ENCODE measurements at regions not wholly inside any gene's neighbourhood (a gene's known extent, or its start where the extent isn't known, plus 50 kb on each side); places are given as distances from the start of the nearest gene placed in this dataset.
"Not testable (repeated sequence)": the region's sequence is repeated elsewhere in the genome, so short reads cannot be mapped to it uniquely, and the experiment has no call there.

DNA sequence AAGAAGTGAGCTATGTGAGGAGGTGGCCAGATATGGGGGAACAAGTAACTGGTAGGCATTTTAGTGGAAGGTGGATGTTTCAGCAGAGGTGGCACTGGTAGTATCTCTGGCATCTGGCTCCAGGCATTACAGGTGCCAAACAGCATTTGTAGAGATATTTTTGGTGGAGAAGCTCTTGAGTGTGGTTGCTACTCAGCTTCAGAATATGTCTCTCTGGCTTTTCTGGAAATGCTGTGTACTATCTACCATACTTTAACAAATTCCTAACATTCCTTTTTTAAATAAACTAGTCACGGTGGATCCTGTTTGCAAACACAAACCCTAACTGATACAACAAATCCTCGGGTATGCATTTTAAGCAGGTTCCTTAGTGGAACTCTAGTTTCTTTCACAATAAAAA, 128.0 kb downstream of the BARX2 start:
- no peak for DNase-seq

DNA sequence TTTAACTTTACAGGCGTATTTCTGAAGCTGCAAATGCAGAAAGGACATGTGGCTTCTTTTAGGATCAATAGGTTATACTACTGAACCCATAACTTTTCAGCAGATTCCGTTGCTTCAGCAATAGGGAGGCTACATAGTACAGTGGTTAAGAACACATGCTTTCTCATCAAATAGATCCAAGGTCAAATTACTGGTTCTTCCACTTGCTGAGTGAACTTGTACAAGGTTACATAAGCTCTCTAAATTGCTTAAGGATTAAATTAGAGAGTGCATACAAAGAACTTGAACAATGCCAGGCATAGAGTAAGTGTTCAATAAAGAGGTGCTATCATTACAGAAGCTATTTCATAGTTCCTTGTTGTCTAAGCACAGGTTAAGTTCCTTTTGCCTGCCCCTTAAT, 129.6 kb downstream of the BARX2 start:
- DNase-seq: no peak

DNA sequence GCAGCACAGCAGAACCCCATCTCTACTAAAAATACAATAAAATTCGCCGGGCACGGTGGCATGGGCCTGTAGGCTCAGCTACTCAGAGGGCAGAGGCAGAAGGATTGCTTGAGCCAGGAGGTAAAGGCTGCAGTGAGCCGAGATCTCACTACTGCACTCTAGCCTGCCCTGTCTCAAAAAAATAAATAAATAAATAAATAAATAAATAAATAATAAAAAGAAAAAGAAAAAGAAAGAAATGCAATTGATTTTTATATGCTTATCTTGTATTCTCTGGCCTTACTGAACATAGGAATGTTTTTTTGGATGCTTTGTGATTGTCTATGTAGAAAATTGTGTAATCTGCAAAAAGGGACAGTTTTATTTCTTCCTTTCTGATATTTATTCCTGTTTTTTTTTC, 132.5 kb downstream of the BARX2 start:
- no peak for DNase-seq

DNA sequence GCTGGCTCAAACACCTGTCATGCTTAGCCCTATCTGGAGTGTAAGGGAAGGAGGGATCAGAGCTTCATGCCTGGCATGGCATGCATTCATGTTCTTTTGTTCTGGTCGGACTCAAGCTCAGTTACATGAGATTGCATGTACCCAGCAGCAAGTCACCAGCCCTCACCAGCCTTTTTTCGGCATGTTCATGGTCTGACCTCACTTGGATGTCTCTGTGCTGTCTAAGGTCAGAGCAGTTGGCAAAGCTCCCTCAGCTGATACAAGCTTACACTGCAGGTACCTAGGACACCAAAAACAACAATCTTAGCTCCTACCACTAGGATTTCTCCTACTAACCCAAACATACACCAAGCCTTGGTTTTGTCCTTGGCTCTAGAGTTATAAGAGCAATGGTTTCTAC, 152.6 kb downstream of the BARX2 start:
- DNase-seq: no peak

DNA sequence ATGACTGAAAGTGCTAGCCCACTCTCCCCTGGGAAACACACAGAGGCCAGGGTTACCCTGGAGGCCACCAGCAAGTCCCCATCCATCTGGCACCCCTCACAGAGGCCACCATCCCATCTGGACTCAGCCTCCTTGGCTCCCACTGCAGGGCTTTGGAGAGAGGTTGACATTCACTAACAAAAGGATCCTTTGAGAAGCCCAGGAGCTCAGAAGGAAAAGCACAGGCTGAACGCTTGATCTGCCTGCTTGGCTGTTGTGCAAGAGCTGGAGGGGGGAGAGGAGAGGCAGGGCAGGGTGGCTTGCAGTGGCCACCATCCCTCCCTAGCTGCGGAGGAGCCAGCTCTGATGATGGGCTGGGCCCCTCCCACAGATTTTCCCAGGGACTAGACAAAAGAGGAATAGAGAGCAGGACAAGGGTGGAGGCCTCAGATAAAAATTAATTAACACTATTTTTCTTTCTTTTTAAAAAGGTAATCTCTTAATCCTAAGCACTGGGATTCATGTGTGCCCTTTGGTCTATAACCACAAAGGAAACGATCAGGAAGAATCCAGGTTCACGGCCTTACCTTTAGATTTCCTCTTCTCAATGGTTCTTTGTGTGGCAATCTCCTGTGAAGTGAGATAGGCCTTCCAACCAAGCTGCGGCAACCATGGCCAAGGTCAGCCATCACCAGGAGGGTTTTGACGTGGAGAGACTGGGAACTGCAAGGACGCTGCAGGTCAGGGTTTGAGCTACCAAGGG, 154.7 kb downstream of the BARX2 start:
- DNase-seq: no peak

DNA sequence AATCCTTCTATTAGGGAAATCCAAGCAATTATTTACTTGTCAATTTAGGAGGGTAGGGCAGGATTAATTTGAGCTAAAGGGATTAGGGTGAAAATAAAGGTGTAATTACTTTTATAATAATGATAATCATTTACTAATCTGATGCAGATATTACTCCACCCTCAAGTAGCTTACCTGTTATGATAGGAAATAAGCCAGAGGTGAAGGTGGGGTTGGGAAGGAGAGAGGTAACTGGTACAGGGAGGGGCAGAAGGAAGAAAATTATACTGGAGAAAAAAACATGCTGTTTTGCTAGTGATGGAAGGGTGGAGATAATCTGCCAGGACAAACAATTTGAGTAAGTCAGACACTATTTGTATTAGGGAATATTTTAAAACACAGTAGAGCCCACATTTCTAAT, 157.7 kb downstream of the BARX2 start:
- no peak for DNase-seq

DNA sequence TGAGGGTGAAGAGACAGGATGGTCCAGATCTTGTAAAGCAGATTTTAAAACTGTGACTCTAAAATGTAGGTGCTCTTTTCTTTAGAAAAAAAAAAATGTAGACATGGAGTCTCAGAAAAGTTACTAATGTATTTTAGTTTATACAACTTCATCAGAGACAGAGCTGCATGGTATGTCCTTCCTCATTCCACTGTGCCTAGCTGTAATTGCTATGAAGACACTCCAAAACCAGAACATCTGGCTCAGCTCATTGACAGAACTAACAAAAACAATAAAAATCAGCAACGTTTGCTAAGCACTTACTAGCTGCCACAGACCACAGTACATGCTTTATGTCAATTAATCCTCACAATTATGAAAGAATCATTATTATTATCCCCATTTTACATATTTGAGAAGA, 160.7 kb downstream of the BARX2 start:
- DNase-seq: no peak

DNA sequence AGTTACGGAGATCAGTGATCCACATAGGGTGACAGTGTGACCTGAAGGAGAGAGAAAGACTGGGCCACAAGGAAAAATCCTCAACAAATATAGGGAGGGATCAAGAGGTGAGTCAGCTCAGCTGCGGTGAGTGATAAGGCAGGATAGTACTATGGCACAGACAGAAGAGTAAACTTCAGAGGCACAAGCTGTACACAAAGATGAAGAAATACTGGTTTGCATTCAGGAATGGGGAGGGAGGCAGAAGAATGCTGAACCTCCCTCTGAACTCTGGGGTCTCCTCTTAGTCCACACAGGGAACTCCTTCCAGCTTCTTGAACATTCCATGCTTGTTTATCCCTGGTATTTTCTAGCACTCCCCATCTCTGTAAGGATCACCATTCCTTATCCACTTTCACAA, 162.7 kb downstream of the BARX2 start:
- no peak for DNase-seq

DNA sequence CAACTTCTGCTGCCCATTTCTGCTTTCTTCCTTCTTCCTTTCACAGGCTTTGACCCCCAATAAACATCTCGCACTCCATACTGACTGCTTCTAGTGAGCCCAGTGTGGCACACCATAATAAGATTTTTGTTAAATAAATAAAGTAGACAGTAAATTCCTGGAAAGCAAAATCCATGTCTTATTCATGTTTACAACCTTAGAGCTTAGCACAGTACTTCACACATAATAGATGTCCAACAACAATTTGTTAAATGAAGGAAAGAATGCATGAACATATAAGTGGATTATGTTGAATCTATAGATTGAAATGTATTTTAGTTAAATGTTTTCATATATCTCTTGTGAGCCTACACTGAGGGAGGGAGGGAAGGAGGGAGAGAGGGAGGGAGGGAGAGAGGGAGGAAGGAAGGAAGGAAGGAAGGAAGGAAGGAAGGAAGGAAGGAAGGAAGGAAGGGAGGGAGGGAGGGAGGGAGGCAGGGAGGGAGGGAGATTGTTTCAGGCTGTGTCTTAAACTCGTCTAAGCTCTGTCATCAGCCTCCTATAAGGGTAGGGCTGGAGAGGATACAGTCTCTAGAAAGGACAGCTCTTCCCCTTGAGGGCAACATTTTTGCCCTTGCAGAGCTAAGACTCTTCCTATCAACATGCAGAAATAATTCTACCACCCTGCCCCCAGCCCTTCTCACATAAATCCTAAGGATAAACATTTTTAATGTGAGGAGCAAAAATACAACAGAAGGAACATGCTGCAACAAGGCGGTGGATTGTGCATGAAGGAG, 168.1 kb downstream of the BARX2 start:
- no peak for DNase-seq

DNA sequence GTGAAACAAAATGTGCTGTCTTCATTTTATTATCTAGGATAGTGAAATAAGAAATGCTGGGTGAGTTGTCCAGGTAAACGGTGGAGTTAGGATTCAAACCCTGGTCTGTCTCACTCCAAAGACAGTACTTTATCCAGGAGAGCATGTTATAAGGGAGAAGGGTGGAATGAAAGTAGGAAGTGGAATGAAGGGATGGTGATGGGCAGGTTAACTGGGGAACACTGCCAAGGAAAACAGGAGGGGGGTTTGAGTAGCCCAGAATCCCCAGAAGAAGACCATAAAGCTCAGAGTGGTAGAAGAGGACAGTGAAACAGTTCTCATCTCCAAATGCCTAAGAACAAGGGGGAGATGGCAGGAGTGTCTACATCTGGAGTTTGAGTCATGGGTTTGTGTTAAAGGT, 169.0 kb downstream of the BARX2 start:
- DNase-seq: no peak

DNA sequence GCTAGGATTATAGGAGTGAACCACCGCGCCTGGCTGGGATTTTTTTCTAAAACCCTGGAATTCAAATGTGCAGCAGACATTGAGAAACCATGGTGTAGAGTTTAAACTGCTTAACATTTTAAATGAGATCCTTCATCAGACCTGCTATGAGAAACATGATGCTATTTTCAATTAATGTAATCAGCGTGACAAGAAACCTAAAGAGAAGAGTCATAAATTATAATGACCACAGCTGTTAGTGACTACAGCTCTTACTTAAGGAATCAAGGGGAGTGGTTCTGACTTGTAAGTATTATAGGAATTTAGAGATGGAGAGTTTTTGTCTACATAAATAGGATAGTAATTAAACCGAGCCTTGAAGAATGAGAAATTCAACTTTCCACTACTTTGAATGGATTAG, 170.6 kb downstream of the BARX2 start:
- DNase-seq: no peak

DNA sequence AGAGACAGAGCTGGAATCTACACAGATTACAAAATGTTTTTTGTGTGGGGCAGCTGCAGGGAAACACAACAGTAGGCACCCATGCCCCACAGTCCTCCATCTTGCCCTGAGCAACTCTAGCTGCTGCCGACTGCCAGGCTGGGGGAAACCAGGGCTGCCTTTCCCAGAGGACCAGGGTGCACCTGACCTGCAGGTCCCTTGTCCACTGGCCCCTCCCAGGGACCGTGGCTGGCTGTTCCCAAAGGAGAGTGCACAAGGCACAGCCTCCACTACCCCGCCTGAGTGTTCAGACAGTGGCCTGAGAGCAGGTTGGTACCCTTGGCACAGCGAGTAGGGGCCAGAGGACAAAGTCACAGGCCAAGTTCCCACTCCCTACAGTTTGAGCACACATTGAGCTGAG, 181.8 kb downstream of the BARX2 start:
- DNase-seq: no peak

DNA sequence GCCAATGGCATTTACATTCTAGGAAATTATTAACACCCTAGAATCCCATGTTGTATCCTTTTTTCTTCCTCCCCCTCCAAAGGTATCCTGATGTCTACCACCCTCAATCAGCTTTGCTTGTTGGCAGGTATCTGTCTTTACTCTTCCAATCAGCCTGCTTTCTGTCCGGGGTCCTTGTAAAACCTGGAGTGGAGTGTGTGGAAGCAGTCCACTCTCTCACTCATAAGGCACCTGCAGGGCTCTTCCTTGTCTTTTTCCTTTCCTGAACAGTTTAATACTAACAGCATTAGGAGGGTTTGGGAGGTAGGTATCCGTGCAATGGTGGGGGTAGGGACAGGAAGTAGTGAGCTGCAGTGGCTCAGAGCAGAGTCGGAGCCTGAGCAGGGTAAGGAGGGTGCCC, 193.4 kb downstream of the BARX2 start:
- DNase-seq: no peak

DNA sequence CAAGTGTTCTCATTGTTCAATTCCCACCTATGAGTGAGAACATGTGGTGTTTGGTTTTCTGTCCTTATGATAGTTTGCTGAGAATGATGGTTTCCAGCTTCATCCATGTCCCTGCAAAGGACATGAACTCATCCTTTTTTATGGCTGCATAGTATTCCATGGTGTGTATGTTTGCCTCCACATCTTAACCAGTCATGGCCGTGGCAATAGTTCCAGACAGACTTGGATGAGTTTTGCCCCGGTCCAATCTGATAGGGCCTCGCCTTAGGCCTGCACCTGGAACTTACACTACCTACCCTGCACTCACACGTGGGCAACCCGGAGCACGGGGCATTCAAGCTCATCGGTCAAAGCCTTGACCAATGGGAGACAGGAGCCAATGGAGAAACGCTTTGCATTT, 197.0 kb downstream of the BARX2 start:
- not testable (repeated sequence) for DNase-seq

DNA sequence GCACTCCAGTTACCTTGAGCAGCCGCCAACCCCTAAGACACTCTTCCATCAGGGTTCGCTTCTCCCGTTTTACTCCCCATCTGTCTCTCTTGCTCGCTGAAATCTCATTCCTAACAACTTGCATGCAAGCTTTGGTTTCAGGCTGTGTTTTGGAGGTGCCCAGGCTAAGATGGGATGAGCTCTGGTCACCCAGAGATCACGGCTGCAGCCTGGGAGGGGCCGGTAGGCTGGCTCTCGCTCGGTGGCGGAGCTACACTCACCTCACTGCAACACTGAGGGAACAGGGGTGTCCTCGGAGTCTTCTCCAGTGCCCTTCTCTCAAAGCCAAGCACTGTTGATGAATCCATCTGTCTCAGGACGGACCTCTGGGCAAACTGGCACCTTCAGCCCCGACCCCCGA, 197.5 kb downstream of the BARX2 start:
- DNase-seq: no peak

DNA sequence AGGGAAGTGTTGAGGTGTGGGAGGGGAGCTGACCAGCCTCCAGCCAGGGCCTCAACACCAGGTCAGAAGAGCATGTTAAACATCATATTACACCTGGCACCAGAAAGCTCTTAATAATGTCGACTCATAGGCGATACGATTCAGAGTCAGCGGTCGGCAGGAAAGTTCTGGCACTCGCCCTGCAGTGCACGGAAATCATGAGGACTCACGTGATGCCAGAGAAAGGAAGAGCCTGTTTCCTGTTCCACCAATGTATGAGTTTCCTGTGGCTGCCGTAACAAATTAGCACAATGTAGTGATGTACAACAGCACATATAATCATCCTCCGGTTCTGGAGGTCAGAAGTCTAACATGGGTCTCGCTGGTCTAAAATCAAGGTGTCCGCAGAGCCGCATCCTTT, 198.8 kb downstream of the BARX2 start:
- no peak for DNase-seq

DNA sequence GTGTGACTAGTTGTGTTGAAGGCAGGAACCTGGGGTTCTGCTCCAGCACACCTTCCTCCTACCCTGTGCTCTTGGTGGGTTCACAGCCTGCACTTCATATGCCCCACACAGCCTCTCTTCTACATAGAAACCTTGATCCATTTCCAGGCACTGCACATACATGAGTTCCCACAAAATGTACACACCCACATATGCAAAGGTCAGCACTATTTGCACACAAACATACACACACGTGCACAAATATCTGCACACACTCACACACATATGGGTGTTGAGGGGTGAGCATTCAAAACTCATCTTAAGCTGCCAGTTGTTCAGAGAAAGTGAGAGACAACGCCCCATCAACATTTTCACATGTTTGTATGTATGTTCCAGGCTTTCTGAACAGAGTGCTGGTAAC, 201.0 kb downstream of the BARX2 start:
- DNase-seq: no peak

DNA sequence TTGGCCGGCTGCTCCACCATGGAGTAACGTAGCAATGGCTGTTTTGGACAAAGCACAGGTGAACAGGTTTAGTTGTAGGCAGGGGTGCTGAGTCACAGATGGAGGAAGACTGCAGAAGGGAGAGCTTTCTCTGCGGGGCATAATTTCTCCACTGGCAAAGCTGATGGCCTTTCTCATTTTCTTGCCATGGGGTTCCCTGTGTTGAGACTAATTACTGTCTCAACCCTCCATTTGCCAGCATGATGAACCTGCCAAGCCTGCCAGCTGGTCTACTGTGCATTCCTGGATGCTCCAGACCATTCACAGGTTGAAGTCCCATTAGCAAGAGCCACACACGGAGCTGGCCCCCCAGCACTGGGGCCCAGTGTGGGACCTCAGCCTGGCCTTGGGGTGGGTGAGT, 202.4 kb downstream of the BARX2 start:
- no peak for DNase-seq

DNA sequence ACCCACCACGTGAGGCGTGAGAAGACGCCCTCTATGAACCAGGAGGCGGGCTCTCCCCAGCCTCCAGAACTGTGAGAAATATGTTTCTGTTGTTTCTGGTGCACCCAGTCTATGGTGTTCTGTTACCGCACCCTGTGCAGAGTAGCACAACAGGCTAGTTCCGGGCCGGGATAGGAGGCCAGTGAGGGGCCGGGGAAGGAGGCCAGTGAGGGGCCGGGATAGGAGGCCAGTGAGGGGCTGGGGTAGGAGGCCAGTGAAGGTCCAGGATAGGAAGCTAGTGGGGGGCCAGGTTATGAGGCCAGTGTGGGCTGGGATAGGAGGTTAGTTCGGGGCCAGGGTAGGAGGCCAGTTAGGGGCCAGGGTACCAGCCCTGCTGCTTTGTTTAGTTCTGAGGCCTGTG, 204.6 kb downstream of the BARX2 start:
- no peak for DNase-seq

DNA sequence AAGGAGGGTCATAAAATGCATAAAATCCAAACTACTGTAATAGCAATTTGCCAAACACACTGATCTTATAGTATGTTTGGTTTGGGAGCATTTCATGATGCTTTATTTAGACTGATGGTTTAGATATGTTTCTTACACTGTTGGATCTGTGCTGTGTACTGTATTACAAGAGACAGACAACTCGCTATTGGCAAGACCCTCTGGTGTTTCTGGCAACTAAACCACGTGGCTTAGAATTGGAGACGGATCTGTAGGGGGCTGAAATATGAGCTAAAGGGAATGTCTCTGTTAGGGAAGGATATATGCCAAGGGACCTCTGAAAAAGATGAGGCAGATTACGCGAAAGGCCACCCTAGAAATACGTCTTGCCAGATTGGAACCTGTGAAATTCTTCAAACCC, 208.7 kb downstream of the BARX2 start:
- DNase-seq: no peak

DNA sequence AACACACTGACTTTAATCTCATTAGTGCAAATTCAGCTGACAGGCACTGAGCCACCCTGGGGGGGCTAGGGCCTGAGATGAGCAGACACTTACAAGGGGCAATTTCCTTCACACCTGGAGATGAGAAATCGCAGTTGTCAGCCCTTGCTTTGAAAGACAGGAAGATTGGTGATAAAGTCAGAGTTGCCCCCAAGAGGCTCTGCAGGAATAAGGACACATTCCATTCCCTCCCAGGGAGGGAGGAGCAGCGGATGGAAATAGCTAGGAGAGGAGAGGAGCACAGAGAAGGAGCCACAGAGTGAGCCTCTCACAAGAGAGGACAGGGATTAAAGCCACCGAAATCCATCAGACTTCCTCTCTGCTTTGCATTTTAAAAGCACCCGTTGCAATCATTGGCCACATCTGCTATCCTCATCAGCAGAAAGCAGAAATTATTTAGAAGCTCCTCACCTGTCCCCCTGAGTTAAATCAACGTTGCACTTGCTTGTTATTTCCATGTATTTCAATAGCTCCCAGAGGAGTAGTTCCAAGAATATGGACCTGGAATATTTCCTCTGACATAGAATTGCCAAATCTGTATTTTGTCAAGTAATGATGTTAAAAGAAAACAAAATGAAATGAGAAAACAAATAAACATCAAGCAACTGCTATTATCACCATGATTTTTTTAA, 213.7 kb downstream of the BARX2 start:
- no peak for DNase-seq

DNA sequence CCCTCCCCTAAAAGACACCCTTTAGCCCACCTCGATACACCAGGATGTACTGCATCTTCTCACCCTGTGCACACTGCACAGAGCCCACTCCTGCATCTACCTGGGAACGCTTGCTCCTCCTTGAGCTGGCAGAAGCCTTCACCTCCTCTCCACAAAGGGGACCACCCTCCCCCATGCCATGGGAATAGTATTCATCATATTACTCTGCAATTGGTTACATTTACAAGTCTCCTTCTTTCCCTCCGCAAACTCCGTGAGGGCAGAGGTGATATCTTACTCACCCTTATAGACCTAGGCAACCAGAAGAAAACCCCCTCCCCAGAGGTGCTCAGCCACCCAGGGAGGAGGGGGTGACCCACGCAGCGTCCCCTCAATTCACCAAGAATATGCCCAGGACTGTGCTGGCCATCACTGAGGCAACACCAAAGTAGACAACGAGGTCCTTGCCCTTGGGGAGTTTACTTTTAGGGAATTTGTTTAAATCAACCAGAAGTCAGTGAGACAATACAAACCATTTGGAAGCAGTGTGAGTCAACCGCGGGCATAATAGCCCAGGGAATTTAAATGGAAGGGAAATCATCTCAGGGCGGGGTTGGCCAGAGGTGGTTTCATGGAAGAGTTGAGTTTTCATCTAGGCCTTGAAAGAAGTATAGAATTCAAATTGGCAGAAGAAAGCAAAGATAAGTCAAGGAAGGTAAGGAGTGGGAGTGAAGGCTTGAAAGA, 214.5 kb downstream of the BARX2 start:
- DNase-seq: no peak

DNA sequence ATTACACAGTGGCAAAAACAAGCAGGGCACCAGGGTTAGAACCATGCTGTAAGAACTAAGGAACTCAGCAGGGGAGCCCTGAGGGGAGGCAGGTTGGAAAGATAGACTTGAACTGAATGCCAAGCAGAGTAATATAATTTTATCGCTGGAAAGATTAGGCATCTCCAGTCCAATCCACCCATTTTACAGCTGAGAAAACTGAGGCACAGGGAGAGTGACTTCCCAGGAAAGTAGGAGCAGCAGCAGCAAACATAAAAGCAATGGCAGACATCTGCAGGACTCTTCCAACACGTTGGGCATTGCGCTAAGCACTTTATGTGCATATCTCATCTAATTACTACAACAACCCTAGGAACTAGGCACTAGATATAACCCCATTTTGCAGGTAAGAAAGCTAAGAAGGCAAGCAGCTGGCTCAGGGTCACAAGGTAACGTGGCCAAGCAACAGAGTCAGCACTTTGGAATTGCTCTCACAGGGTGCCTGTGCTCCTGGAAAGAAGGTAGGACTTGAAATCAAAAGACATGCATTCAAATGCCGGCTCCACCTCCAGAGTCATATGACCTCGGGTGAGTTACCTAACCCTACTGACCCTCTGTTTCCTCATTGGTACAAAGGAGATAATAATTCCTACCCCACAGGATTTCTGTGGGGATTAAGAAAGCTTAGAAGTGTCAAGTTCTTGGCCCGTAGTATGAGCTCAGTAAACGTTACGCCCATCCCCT, 215.3 kb downstream of the BARX2 start:
- DNase-seq: no peak
